PC-9 (cell line): ENCODE measurements at regions not wholly inside any gene's neighbourhood (a gene's known extent, or its start where the extent isn't known, plus 50 kb on each side); places are given as distances from the start of the nearest gene placed in this dataset.

ENCODE experiments used
- BruUV-seq: library from RNA; stranded (reverse); fragments of 400-500 nt; replicated peaks from 2 replicates; lab custom pipeline; 2021; lab: Mats Ljungman, UMichigan
- CTCF ChIA-PET: fragments of 300-600 bp; sonication (Branson Sonifier 250); formaldehyde crosslinking; loops from one replicate; lab custom pipeline; 2022; ENCODE audit warnings: antibody characterized with exemption; lab: Charles Lee
- POLR2A ChIA-PET: fragments of 300-600 bp; sonication (Branson Sonifier 250); formaldehyde crosslinking; loops from one replicate; lab custom pipeline; 2022; ENCODE audit warnings: antibody characterized with exemption; ENCODE audit not compliant: unreplicated experiment; lab: Charles Lee
- DNase-seq, 2 experiments: peaks; one replicate each; pipeline versions ENCODE4 v3.0.0 to v3.0.0-alpha.2; 2015 to 2022; ENCODE audit warnings: mixed read lengths in 1 of 2
- H2AFZ ChIP-seq: fragments of 200-600 bp; sonication (generic); 2 replicates; pipeline ENCODE4 v1.8.1; 2017; ENCODE audit warnings: antibody characterized with exemption
- H3F3A ChIP-seq: fragments of 200-600 bp; sonication (generic); 2 replicates; pipeline ENCODE4 v1.8.1; 2017; ENCODE audit warnings: antibody characterized with exemption, mild to moderate bottlenecking, low read depth; ENCODE audit not compliant: insufficient read depth
- H3K27ac ChIP-seq: fragments of 200-600 bp; sonication (generic); 2 replicates; pipeline ENCODE4 v1.6.1; 2016; ENCODE audit warnings: mixed run types
- H3K27me3 ChIP-seq: fragments of 200-600 bp; sonication (generic); 2 replicates; pipeline ENCODE4 v1.6.1; 2016; ENCODE audit warnings: low read depth, mixed run types; ENCODE audit not compliant: insufficient read depth
- H3K36me3 ChIP-seq: fragments of 200-600 bp; sonication (generic); 2 replicates; pipeline ENCODE4 v1.6.1; 2016; ENCODE audit warnings: low read depth, mixed run types
- H3K4me1 ChIP-seq: fragments of 200-600 bp; sonication (generic); replicated peaks from 2 replicates; pipeline ENCODE4 v1.6.1; 2016; ENCODE audit warnings: mixed run types; ENCODE audit not compliant: insufficient read depth
- H3K4me2 ChIP-seq: fragments of 200-600 bp; sonication (generic); 2 replicates; pipeline ENCODE4 v1.6.1; 2017; ENCODE audit warnings: mixed run types
- H3K4me3 ChIP-seq: fragments of 200-600 bp; sonication (generic); 2 replicates; pipeline ENCODE4 v1.6.1; 2016; ENCODE audit warnings: mixed run types
- H3K79me2 ChIP-seq: fragments of 200-600 bp; sonication (generic); 2 replicates; pipeline ENCODE4 v1.6.1; 2017; ENCODE audit warnings: low read depth, mixed run types
- H3K9me2 ChIP-seq: fragments of 200-600 bp; sonication (generic); 2 replicates; pipeline ENCODE4 v1.8.1; 2017; ENCODE audit warnings: mild to moderate bottlenecking; ENCODE audit not compliant: insufficient read depth
- H3K9me3 ChIP-seq: fragments of 200-600 bp; sonication (generic); 2 replicates; pipeline ENCODE4 v1.8.1; 2016; ENCODE audit warnings: low read depth; ENCODE audit not compliant: insufficient read depth
- H4K20me1 ChIP-seq: fragments of 200-600 bp; sonication (generic); 2 replicates; pipeline ENCODE4 v1.8.1; 2017; ENCODE audit not compliant: insufficient read depth
- CTCF ChIP-seq: fragments of 200-600 bp; sonication (generic); conservative IDR thresholded peaks from 2 replicates; pipeline ENCODE4 v1.6.1; 2017; ENCODE audit warnings: mixed run types, antibody characterized with exemption, mild to moderate bottlenecking, moderate library complexity
- EZH2 ChIP-seq: fragments of 200-600 bp; sonication (generic); IDR thresholded peaks from 2 replicates; pipeline ENCODE4 v1.8.0; 2017; ENCODE audit warnings: antibody characterized with exemption, low read depth
- intact Hi-C: fragments of 100-400 bp; cut with micrococcal nuclease; formaldehyde crosslinking; loops from one replicate; pipeline ENCODE4 v1.10.0; 2022; ENCODE audit not compliant: unreplicated experiment

- Histone ChIP-seq H3K4me2 (no peak overlapping the region), H2AFZ (peak overlapping the region; percentile 32; the same call in 1 of the 2 replicates), H3K27me3 (no peaks in the 10 kb centered on the region), H3K9me3 (0 out of 2 replicates have a peak, but pooled peaks cover 4% of the 10 kb centered on the region), H3K27ac (no peak overlapping the region), H3K36me3 (no peaks in the 10 kb centered on the region), H3K4me3 (no peak overlapping the region), H3F3A (no peaks in the 10 kb centered on the region), H3K9me2 (no peaks in the 10 kb centered on the region), H4K20me1 (no peaks in the 10 kb centered on the region), H3K79me2 (no peaks in the 10 kb centered on the region), H3K4me1 (no peaks in the 10 kb centered on the region)
- no peak for DNase-seq
- no peak for TF ChIP-seq CTCF
- TF ChIP-seq EZH2: no peak
- CTCF ChIA-PET: no interaction called here
- intact Hi-C loops: no loop called here
- POLR2A ChIA-PET: no interaction called here
- no TSS peak for BruUV-seq
Observed at GRCh38 chr2:12897181-12897580, 180.4 kb downstream of the TRIB2 start.

GRCh38 chr2:12903272-12903671, 186.5 kb downstream of the TRIB2 start:
- no TSS peak for BruUV-seq
- Histone ChIP-seq H4K20me1 (no peaks in the 10 kb centered on the region), H2AFZ (no peak overlapping the region), H3K79me2 (no peaks in the 10 kb centered on the region), H3K36me3 (no peaks in the 10 kb centered on the region), H3K27me3 (no peaks in the 10 kb centered on the region), H3K4me3 (no peak overlapping the region), H3K4me2 (no peak overlapping the region), H3K9me3 (no peaks in the 10 kb centered on the region), H3F3A (no peaks in the 10 kb centered on the region), H3K27ac (no peak overlapping the region), H3K9me2 (no peaks in the 10 kb centered on the region), H3K4me1 (peaks cover 7% of the 10 kb centered on the region; the same call in 1 of the 2 replicates)
- no peak for DNase-seq
- no peak for TF ChIP-seq CTCF
- TF ChIP-seq EZH2: no peak
- POLR2A ChIA-PET: no interaction called here
- intact Hi-C loops: no loop called here
- CTCF ChIA-PET: no interaction called here

- BruUV-seq: no TSS peak
- H3K9me3 ChIP-seq: no peaks in the 10 kb centered on the region
- no peak overlapping the region for H2AFZ ChIP-seq
- H3K4me2 ChIP-seq: no peak overlapping the region
- DNase-seq: no peak
- 0 out of 2 replicates have a peak, but pooled peaks cover 4% of the 10 kb centered on the region for H3K9me2 ChIP-seq
- H4K20me1 ChIP-seq: no peaks in the 10 kb centered on the region
- intact Hi-C loops: no loop called here
- no peaks in the 10 kb centered on the region for H3K27me3 ChIP-seq
- H3F3A ChIP-seq: no peaks in the 10 kb centered on the region
- H3K36me3 ChIP-seq: no peaks in the 10 kb centered on the region
- H3K79me2 ChIP-seq: no peaks in the 10 kb centered on the region
- no peak overlapping the region for H3K4me3 ChIP-seq
- H3K27ac ChIP-seq: no peak overlapping the region
- peaks cover 4% of the 10 kb centered on the region; the same call in 1 of the 2 replicates for H3K4me1 ChIP-seq
- ChIA-PET POLR2A (no interaction called here), CTCF (interaction anchor here (0.6 kb wide), 1 partner anchor 19 kb away, joined by 4 read pairs; no protein-coding TSS in a partner anchor)
- no peak for TF ChIP-seq EZH2
- no peak for TF ChIP-seq CTCF
Observed at GRCh38 chr2:12910431-12910830, 193.7 kb downstream of the TRIB2 start.
